ENCODE measurements at regions not wholly inside any gene's neighbourhood (a gene's known extent, or its start where the extent isn't known, plus 50 kb on each side); places are given as distances from the start of the nearest gene placed in this dataset.
"Not testable (repeated sequence)": the region's sequence is repeated elsewhere in the genome, so short reads cannot be mapped to it uniquely, and the experiment has no call there.

GRCh38 chr13:86253497-86253896, 454.3 kb upstream of the SLITRK6 start:
- DNase-seq (ENCODE audit: low spot score), result not testable (repeated sequence)

- DNase-seq (ENCODE audit: low spot score), result not testable (repeated sequence)
Measured at GRCh38 chr13:86255820-86256219, 456.6 kb upstream of the SLITRK6 start.

- DNase-seq (ENCODE audit: low spot score), result no peak
Measured at GRCh38 chr13:86269511-86269910, 470.3 kb upstream of the SLITRK6 start.

GRCh38 chr13:86282442-86282841, 483.2 kb upstream of the SLITRK6 start:
- DNase-seq (ENCODE audit: low spot score), result no peak

- no peak for DNase-seq (ENCODE audit: low spot score)
Measured at GRCh38 chr13:86283031-86283430, 483.8 kb upstream of the SLITRK6 start.

GRCh38 chr13:86298725-86299124, 499.5 kb upstream of the SLITRK6 start:
- DNase-seq (ENCODE audit: low spot score), result no peak

- no peak for DNase-seq (ENCODE audit: low spot score)
Measured at GRCh38 chr13:86299128-86299527, 499.9 kb upstream of the SLITRK6 start.

- no peak for DNase-seq (ENCODE audit: low spot score)
Measured at GRCh38 chr13:86309881-86310280, 510.7 kb upstream of the SLITRK6 start.

GRCh38 chr13:86313421-86313820, 514.2 kb upstream of the SLITRK6 start:
- DNase-seq (ENCODE audit: low spot score), result no peak

GRCh38 chr13:86318450-86318849, 519.2 kb upstream of the SLITRK6 start:
- no peak for DNase-seq (ENCODE audit: low spot score)

GRCh38 chr13:86324191-86324590, 525.0 kb upstream of the SLITRK6 start:
- no peak for DNase-seq (ENCODE audit: low spot score)

- no peak for DNase-seq (ENCODE audit: low spot score)
Measured at GRCh38 chr13:86355301-86355700, 556.1 kb upstream of the SLITRK6 start.

GRCh38 chr13:86357106-86357505, 557.9 kb upstream of the SLITRK6 start:
- DNase-seq (ENCODE audit: low spot score), result no peak

- not testable (repeated sequence) for DNase-seq (ENCODE audit: low spot score)
Measured at GRCh38 chr13:86363749-86364148, 564.5 kb upstream of the SLITRK6 start.

GRCh38 chr13:86368924-86369323, 569.7 kb upstream of the SLITRK6 start:
- no peak for DNase-seq (ENCODE audit: low spot score)

GRCh38 chr13:86377451-86377850, 578.2 kb upstream of the SLITRK6 start:
- no peak for DNase-seq (ENCODE audit: low spot score)

GRCh38 chr13:86378628-86379027, 579.4 kb upstream of the SLITRK6 start:
- no peak for DNase-seq (ENCODE audit: low spot score)

- no peak for DNase-seq (ENCODE audit: low spot score)
Measured at GRCh38 chr13:86383151-86383550, 583.9 kb upstream of the SLITRK6 start.

GRCh38 chr13:86383561-86383960, 584.3 kb upstream of the SLITRK6 start:
- DNase-seq (ENCODE audit: low spot score), result no peak

- DNase-seq (ENCODE audit: low spot score), result no peak
Measured at GRCh38 chr13:86397635-86398034, 598.4 kb upstream of the SLITRK6 start.

- DNase-seq (ENCODE audit: low spot score), result no peak
Measured at GRCh38 chr13:86399572-86399971, 600.4 kb upstream of the SLITRK6 start.

GRCh38 chr13:86402500-86402899, 603.3 kb upstream of the SLITRK6 start:
- no peak for DNase-seq (ENCODE audit: low spot score)

GRCh38 chr13:86403181-86403580, 604.0 kb upstream of the SLITRK6 start:
- DNase-seq (ENCODE audit: low spot score), result no peak

- no peak for DNase-seq (ENCODE audit: low spot score)
Measured at GRCh38 chr13:86409466-86410241, 610.4 kb upstream of the SLITRK6 start.
